Caco-2 (cell line): ENCODE measurements at regions not wholly inside any gene's neighbourhood (a gene's known extent, or its start where the extent isn't known, plus 50 kb on each side); places are given as distances from the start of the nearest gene placed in this dataset.

ENCODE experiments used
- BruUV-seq: library from RNA; stranded (reverse); fragments of 400-500 nt; replicated peaks from 2 replicates; lab custom pipeline; 2021; lab: Mats Ljungman, UMichigan
- CTCF ChIA-PET: fragments of 300-600 bp; sonication (Branson Sonifier 250); formaldehyde crosslinking; loops from one replicate; lab custom pipeline; 2022; ENCODE audit warnings: antibody characterized with exemption; lab: Charles Lee
- POLR2A ChIA-PET: fragments of 300-600 bp; sonication (Branson Sonifier 250); formaldehyde crosslinking; loops from one replicate; lab custom pipeline; 2022; ENCODE audit warnings: antibody characterized with exemption; lab: Charles Lee
- DNase-seq, 2 experiments: peaks; one replicate each; pipeline versions ENCODE4 v3.0.0 to v3.0.0-alpha.2; 2020 to 2022
- H3K27me3 ChIP-seq: replicated peaks from 2 replicates; pipeline ENCODE4 v1.6.0; 2011; ENCODE audit warnings: low read length; ENCODE audit not compliant: control insufficient read depth, insufficient read depth
- H3K36me3 ChIP-seq: 2 replicates; pipeline ENCODE4 v1.5.1; 2011; ENCODE audit warnings: low read length; ENCODE audit not compliant: control insufficient read depth, insufficient read depth
- H3K4me1 ChIP-seq: fragments of 250-450 bp; sonication (Bioruptor Pico); 2 replicates; pipeline ENCODE4 v1.5.1; 2020; ENCODE audit warnings: mild to moderate bottlenecking
- H3K4me3 ChIP-seq: 2 replicates; pipeline ENCODE4 v1.5.1; 2011; ENCODE audit warnings: low read depth, mild to moderate bottlenecking, control low read depth, low read length
- H3K9me3 ChIP-seq: fragments of 250-450 bp; sonication (Bioruptor Pico); 2 replicates; pipeline ENCODE4 v1.5.1; 2020; ENCODE audit warnings: mild to moderate bottlenecking, moderate library complexity
- H3K27ac Mint-ChIP-seq: one replicate; pipeline ENCODE4 v1.8.0; 2022; ENCODE audit warnings: mixed read lengths; ENCODE audit not compliant: unreplicated experiment
- H3K27me3 Mint-ChIP-seq: one replicate; pipeline ENCODE4 v1.8.0; 2022; ENCODE audit warnings: mixed read lengths; ENCODE audit not compliant: insufficient read depth, unreplicated experiment
- H3K36me3 Mint-ChIP-seq: one replicate; pipeline ENCODE4 v1.8.0; 2022; ENCODE audit warnings: mild to moderate bottlenecking, mixed read lengths; ENCODE audit not compliant: insufficient read depth, unreplicated experiment
- H3K4me1 Mint-ChIP-seq: one replicate; pipeline ENCODE4 v1.8.0; 2022; ENCODE audit warnings: low read depth, mixed read lengths; ENCODE audit not compliant: unreplicated experiment
- H3K4me3 Mint-ChIP-seq: one replicate; pipeline ENCODE4 v1.8.0; 2022; ENCODE audit warnings: mild to moderate bottlenecking, moderate library complexity, mixed read lengths; ENCODE audit not compliant: unreplicated experiment
- H3K9me3 Mint-ChIP-seq: one replicate; pipeline ENCODE4 v1.8.0; 2022; ENCODE audit warnings: mixed read lengths; ENCODE audit not compliant: unreplicated experiment
- CTCF ChIP-seq, 2 experiments: fragments of 200-600 bp in 1 of 2; IDR thresholded peaks; 1 replicate in 1 of 2; 2 replicates in 1 of 2; pipeline versions ENCODE4 v1.5.1 to v1.8.0; 2011 to 2022; ENCODE audit warnings: antibody characterized with exemption in 1 of 2, control low read depth in 1 of 2, inconsistent platforms in 1 of 2, low read depth in 1 of 2, low read length in 1 of 2, mild to moderate bottlenecking in 1 of 2, moderate library complexity in 1 of 2; ENCODE audit not compliant: insufficient read depth in 1 of 2, severe bottlenecking in 1 of 2, unreplicated experiment in 1 of 2
- intact Hi-C: fragments of 100-400 bp; cut with micrococcal nuclease; formaldehyde crosslinking; loops from one replicate; pipeline ENCODE4 v1.10.0; 2022; ENCODE audit not compliant: unreplicated experiment

- Mint-ChIP-seq H3K9me3 (peaks cover 11% of the 10 kb centered on the region), H3K4me3 (no peak overlapping the region), H3K27ac (no peak overlapping the region), H3K4me1 (no peaks in the 10 kb centered on the region), H3K36me3 (peaks cover 5% of the 10 kb centered on the region), H3K27me3 (no peaks in the 10 kb centered on the region)
- Histone ChIP-seq H3K36me3 (no peaks in the 10 kb centered on the region), H3K4me3 (no peak overlapping the region), H3K9me3 (peaks cover 5% of the 10 kb centered on the region; the same call in 1 of the 2 replicates), H3K27me3 (no peaks in the 10 kb centered on the region), H3K4me1 (no peaks in the 10 kb centered on the region)
- no peak for TF ChIP-seq CTCF (IDR thresholded peaks at IDR 0.05; ENCODE audit: insufficient read depth in 1 of 2, low read depth in 1 of 2, low read length in 1 of 2, severe bottlenecking in 1 of 2, unreplicated experiment in 1 of 2)
- CTCF ChIA-PET, result no interaction called here
- no peak for DNase-seq
- POLR2A ChIA-PET, result no interaction called here
- BruUV-seq, result no TSS peak
- intact Hi-C loops, result no loop called here
Observed at GRCh38 chr7:16338065-16338464, 83.3 kb downstream of the CRPPA start.

- Mint-ChIP-seq H3K36me3 (no peaks in the 10 kb centered on the region), H3K9me3 (peaks cover 9% of the 10 kb centered on the region), H3K27me3 (no peaks in the 10 kb centered on the region), H3K27ac (no peak overlapping the region), H3K4me3 (no peak overlapping the region), H3K4me1 (peaks cover under 1% of the 10 kb centered on the region)
- DNase-seq, result no peak
- POLR2A ChIA-PET, result no interaction called here
- intact Hi-C loops, result no loop called here
- H3K9me3 ChIP-seq, result no peaks in the 10 kb centered on the region
- no peak overlapping the region for H3K4me3 ChIP-seq
- no peaks in the 10 kb centered on the region for H3K36me3 ChIP-seq
- CTCF ChIA-PET, result no interaction called here
- H3K27me3 ChIP-seq, result no peaks in the 10 kb centered on the region
- no peaks in the 10 kb centered on the region for H3K4me1 ChIP-seq
- no TSS peak for BruUV-seq
- no peak for TF ChIP-seq CTCF (IDR thresholded peaks at IDR 0.05; ENCODE audit: insufficient read depth in 1 of 2, low read depth in 1 of 2, low read length in 1 of 2, severe bottlenecking in 1 of 2, unreplicated experiment in 1 of 2)
Observed at GRCh38 chr7:16326106-16326505, 95.2 kb downstream of the CRPPA start.

- TF ChIP-seq CTCF (IDR thresholded peaks at IDR 0.05; ENCODE audit: insufficient read depth in 1 of 2, low read depth in 1 of 2, low read length in 1 of 2, severe bottlenecking in 1 of 2, unreplicated experiment in 1 of 2), result no peak
- POLR2A ChIA-PET, result no interaction called here
- no TSS peak for BruUV-seq
- no peaks in the 10 kb centered on the region for H3K27me3 Mint-ChIP-seq
- Histone ChIP-seq H3K4me3 (no peak overlapping the region), H3K27me3 (no peaks in the 10 kb centered on the region), H3K36me3 (no peaks in the 10 kb centered on the region), H3K9me3 (no peaks in the 10 kb centered on the region), H3K4me1 (no peaks in the 10 kb centered on the region)
- peaks cover 19% of the 10 kb centered on the region for H3K9me3 Mint-ChIP-seq
- DNase-seq, result no peak
- peaks cover 17% of the 10 kb centered on the region for H3K4me1 Mint-ChIP-seq
- H3K4me3 Mint-ChIP-seq, result no peak overlapping the region
- H3K27ac Mint-ChIP-seq, result no peak overlapping the region
- no peaks in the 10 kb centered on the region for H3K36me3 Mint-ChIP-seq
- CTCF ChIA-PET, result no interaction called here
- intact Hi-C loops, result no loop called here
Observed at GRCh38 chr7:16323313-16323712, 98.0 kb downstream of the CRPPA start.
